Activated CD8-positive, alpha-beta T cell treated with anti-CD3 and anti-CD28 coated beads for 36 hours (primary cell): ENCODE measurements at regions not wholly inside any gene's neighbourhood (a gene's known extent, or its start where the extent isn't known, plus 50 kb on each side); places are given as distances from the start of the nearest gene placed in this dataset.

Experiments
- ATAC-seq: fragments of 200-7000 bp; cut with Tn5 transposase; one replicate; pipeline ENCODE4 v1.10.0; 2021; ENCODE audit warnings: mild to moderate bottlenecking, moderate library complexity
- CTCF ChIA-PET: fragments of 350-600 bp; sonication (Branson Sonifier 250); formaldehyde crosslinking; loops from one replicate; lab custom pipeline; 2021; ENCODE audit warnings: antibody characterized with exemption; lab: Charles Lee
- POLR2A ChIA-PET: fragments of 350-600 bp; sonication (Branson Sonifier 250); formaldehyde crosslinking; loops from one replicate; lab custom pipeline; 2021; ENCODE audit warnings: antibody characterized with exemption; lab: Charles Lee
- DNase-seq: peaks from one replicate; pipeline ENCODE4 v3.0.0-alpha.2; 2020
- H3K27ac Mint-ChIP-seq: one replicate; pipeline ENCODE4 v1.8.0; 2021; ENCODE audit warnings: mild to moderate bottlenecking, mixed read lengths
- H3K27me3 Mint-ChIP-seq: one replicate; pipeline ENCODE4 v1.8.0; 2021; ENCODE audit warnings: mixed read lengths
- H3K36me3 Mint-ChIP-seq: one replicate; pipeline ENCODE4 v1.8.0; 2021; ENCODE audit warnings: low read depth, mixed read lengths
- H3K4me1 Mint-ChIP-seq: one replicate; pipeline ENCODE4 v1.8.0; 2021; ENCODE audit warnings: low read depth, mixed read lengths
- H3K4me3 Mint-ChIP-seq: one replicate; pipeline ENCODE4 v1.8.0; 2021; ENCODE audit warnings: mild to moderate bottlenecking, moderate library complexity, mixed read lengths
- H3K9me3 Mint-ChIP-seq: one replicate; pipeline ENCODE4 v1.8.0; 2021; ENCODE audit warnings: mixed read lengths
- CTCF ChIP-seq: fragments of 200-600 bp; IDR thresholded peaks from one replicate; pipeline ENCODE4 v1.8.0; 2022; ENCODE audit warnings: antibody characterized with exemption, mild to moderate bottlenecking
- intact Hi-C: fragments of 100-400 bp; cut with micrococcal nuclease; formaldehyde crosslinking; loops from one replicate; pipeline ENCODE4 v1.10.0; 2022

- intact Hi-C loops = no loop called here
- DNase-seq (no peak), ATAC-seq (no peak)
- Mint-ChIP-seq H3K27me3 (peaks cover 13% of the 10 kb centered on the region), H3K4me3 (no peak overlapping the region), H3K36me3 (no peaks in the 10 kb centered on the region), H3K9me3 (no peaks in the 10 kb centered on the region), H3K27ac (no peak overlapping the region), H3K4me1 (no peaks in the 10 kb centered on the region)
- ChIA-PET CTCF (interaction anchor here (2.2 kb wide), 1 partner anchor 16 kb away, joined by 9 read pairs; no protein-coding TSS in a partner anchor), POLR2A (no interaction called here)
- no peak for TF ChIP-seq CTCF
Measured at GRCh38 chr18:60003610-60004185, 103.9 kb downstream of the PMAIP1 start.

- POLR2A ChIA-PET = no interaction called here
- CTCF ChIA-PET = interaction anchor here (0.7 to 2.5 kb wide), 14 partner anchors 10 to 565 kb away, joined by 3 to 15 read pairs (median 4); no protein-coding TSS in a partner anchor
- Mint-ChIP-seq H3K27ac (no peak overlapping the region), H3K36me3 (no peaks in the 10 kb centered on the region), H3K9me3 (no peaks in the 10 kb centered on the region), H3K4me1 (no peaks in the 10 kb centered on the region), H3K4me3 (no peak overlapping the region), H3K27me3 (peaks cover 30% of the 10 kb centered on the region)
- peak; percentile 55 for TF ChIP-seq CTCF
- intact Hi-C loops = no loop called here
- ATAC-seq (no peak), DNase-seq (peak; percentile 47)
Measured at GRCh38 chr18:59996370-59996966, 96.7 kb downstream of the PMAIP1 start.

GRCh38 chr18:59994357-59994756, 94.6 kb downstream of the PMAIP1 start:
- no peak for TF ChIP-seq CTCF
- Mint-ChIP-seq H3K27ac (no peak overlapping the region), H3K36me3 (no peaks in the 10 kb centered on the region), H3K4me3 (no peak overlapping the region), H3K27me3 (peaks cover 33% of the 10 kb centered on the region), H3K4me1 (no peaks in the 10 kb centered on the region), H3K9me3 (no peaks in the 10 kb centered on the region)
- no peak for DNase-seq
- no peak for ATAC-seq
- ChIA-PET CTCF (interaction anchor here (1.2 to 2.5 kb wide), 2 partner anchors 13 to 556 kb away, joined by 3 to 15 read pairs; no protein-coding TSS in a partner anchor), POLR2A (no interaction called here)
- intact Hi-C loops = loop anchor here (5.0 kb wide), 1 partner anchor 553 kb away; no protein-coding TSS in a partner anchor

GRCh38 chr18:59993560-59993959, 93.8 kb downstream of the PMAIP1 start:
- intact Hi-C loops = loop anchor here (5.0 kb wide), 1 partner anchor 554 kb away; no protein-coding TSS in a partner anchor
- ATAC-seq (no peak), DNase-seq (no peak)
- TF ChIP-seq CTCF = no peak
- CTCF ChIA-PET = no interaction called here
- H3K9me3 Mint-ChIP-seq = no peaks in the 10 kb centered on the region
- H3K27me3 Mint-ChIP-seq = peaks cover 33% of the 10 kb centered on the region
- H3K27ac Mint-ChIP-seq = no peak overlapping the region
- no peaks in the 10 kb centered on the region for H3K4me1 Mint-ChIP-seq
- H3K36me3 Mint-ChIP-seq = no peaks in the 10 kb centered on the region
- no peak overlapping the region for H3K4me3 Mint-ChIP-seq
- POLR2A ChIA-PET = no interaction called here
